SH-SY5Y (cell line): ENCODE measurements at regions not wholly inside any gene's neighbourhood (a gene's known extent, or its start where the extent isn't known, plus 50 kb on each side); places are given as distances from the start of the nearest gene placed in this dataset.

ENCODE experiments used
- GATA2 ChIP-seq: IDR thresholded peaks from 2 replicates; pipeline ENCODE4 v1.6.1; 2011; ENCODE audit warnings: mild to moderate bottlenecking, low read depth, low read length
- GATA3 ChIP-seq: IDR thresholded peaks from 2 replicates; pipeline ENCODE4 v1.6.1; 2011; ENCODE audit warnings: low read depth, mild to moderate bottlenecking, low read length, moderate library complexity

DNA sequence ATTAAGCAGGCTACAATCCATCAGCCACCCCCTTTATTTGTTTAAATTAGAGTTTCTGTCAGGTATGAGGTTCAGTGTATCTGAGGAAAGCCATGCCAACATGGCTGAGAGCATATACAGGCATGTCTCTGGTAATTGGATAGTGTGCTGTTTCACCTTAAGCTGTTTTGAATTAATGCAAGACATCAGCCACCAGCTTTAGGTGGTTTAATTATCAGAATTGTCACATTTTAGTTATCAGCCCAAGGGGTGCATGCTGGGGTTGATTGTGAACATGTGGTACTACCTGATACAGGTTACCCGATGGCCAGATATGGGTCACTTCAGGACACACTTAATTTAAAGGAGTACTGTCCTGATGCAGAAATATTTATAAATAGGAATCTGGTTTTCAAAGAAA lies 353.2 kb upstream of the TENM3 start:
- TF ChIP-seq GATA2 (no peak), GATA3 (no peak)

DNA sequence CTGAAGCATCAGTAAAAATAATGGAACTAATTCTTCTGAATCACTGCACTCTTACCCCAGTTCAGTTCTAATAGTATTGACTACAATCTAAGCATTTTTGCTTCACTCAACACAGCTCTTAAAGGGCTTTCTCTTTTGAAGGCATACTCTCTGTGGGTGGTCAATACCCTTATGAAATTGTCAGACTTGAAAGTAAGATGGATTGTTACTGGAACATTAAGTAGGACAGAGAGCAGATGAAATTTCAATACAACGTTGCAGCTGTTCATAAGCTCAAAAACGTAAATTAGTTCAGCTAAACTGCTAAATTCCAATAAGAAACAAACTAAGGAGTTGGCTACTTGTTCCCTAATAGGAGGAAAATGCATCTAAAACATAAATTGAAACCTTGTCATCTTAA lies 352.3 kb upstream of the TENM3 start:
- TF ChIP-seq GATA3 (no peak), GATA2 (no peak)

DNA sequence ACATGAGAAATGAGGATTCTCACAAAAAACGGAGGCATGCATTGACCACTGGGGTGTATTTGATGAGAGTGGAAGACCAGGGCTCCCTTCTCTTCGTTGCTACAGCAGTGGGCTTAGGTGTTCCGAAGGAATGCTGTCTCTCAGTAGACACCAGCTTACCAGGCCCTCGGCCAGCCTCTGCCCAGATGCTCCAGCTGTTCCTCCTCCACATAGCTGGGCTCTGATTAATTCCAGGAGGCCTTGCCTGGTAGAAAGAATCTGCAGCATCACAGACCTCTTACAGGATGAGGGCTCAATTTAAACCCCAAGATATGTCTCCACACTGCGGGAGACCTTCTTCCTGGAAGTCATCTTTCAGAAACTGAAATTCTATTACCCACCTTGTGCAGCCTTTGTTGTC lies 346.6 kb upstream of the TENM3 start:
- TF ChIP-seq GATA3 (no peak), GATA2 (no peak)

DNA sequence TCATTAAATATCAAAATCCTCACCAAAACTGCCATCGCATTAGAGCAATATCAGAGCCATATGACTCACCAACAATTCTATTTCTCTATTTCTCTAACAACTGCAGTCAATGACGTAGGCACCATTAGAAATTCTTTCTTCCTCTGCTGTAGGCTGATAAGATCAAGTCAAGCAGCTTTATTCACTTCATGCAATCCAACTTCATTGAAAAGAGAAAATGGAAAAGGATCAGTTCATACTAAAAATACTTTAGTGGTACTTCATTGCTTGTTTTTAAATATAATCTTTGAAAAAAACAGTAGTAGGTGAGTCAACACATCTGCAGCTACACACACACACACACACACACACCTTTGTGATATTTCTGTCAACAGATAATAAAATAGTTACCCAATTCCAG lies 345.3 kb upstream of the TENM3 start:
- TF ChIP-seq GATA2 (no peak), GATA3 (no peak)

DNA sequence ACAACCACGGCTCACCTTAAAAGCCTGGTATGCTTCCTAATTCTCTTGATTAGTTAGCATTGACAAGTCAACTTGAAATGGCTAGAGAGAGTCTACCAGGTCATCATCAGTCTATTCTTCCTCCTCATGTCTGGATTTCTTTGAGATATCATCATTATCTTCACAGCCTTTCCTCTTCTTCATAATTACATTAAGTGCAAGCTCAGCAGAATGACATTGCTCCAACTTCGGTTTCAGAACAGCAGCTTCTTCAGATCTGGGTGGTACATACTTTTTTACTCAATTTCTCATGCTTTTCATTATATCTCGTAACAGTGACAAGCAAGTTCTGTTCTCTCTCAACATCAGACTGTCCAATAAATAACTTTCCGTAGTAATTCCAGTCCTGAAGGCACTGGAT lies 337.5 kb upstream of the TENM3 start:
- TF ChIP-seq GATA2, result no peak
- no peak for TF ChIP-seq GATA3

DNA sequence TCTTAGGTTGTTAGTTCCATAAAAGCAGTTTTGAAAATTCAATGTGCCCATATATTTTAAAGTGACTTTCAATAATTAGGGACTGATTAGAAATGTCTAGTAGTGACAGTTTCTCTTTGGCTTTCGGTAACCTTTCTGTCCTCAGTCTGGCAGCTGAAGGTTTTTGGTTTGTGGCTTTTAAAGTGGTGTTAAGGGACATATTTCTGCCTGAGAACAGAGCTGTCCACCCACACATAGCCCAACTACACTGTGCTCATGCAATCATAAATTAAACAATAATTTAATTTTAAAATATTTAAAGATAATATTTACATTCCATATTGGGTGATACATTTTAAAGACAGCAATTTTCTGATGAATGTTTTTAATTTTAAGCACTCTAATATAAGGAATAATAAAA lies 335.0 kb upstream of the TENM3 start:
- TF ChIP-seq GATA2, result no peak
- TF ChIP-seq GATA3, result no peak

DNA sequence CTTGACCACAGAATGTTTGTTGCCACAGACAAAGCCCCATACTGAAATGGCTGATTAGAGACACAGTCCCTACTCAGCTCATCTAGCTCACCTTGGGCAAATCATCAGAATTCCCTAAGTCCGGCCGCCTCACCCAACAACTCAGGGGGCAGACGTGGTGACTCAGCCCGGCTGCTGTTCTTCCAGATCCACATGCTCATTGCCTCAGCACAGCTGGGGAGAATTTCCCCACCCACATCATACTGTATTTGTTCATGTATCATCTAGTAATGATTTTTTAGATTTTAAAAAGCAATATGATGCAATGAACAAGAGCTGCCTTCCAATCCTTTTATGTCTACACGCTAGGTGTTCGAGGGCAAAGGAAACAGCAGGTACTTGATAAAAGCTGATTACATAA lies 333.8 kb upstream of the TENM3 start:
- TF ChIP-seq GATA3 (no peak), GATA2 (no peak)

DNA sequence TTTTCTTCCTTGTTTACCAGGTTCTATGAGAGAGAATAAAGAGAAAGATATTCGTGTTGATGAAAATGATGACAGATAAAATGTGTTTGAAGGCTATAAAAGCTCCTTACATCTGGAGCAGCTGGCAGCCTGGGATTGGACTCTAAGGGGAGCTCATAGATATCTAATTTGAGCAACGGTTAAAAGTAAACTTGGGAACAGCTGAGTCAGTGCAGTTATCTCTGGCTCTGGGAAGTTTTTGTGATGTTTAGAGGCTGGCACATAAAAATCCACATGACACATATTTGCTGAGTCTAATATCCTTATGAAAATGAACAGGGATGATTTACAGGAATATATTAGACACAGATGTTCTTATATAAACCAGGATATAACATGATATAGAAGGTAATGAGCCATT lies 331.8 kb upstream of the TENM3 start:
- TF ChIP-seq GATA3, result no peak
- TF ChIP-seq GATA2, result no peak

DNA sequence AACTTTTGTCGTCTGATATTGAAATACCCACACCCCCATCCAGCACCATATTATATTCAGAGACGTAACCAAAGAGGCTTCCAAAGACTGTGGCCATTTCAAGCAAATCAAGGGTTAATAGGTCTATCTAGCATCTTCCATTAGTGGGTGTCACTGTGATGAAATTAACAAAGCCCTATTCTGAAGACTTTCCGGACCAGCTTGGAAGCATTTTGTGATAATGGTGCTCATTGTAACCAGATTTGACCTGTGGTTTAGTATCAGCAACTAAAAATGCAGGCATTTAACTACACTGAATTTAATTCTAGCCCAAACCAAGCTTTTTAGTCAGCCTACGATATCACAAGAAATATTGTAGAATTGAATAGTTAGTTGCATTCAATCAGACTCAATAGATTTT lies 309.7 kb upstream of the TENM3 start:
- TF ChIP-seq GATA2 (no peak), GATA3 (no peak)

DNA sequence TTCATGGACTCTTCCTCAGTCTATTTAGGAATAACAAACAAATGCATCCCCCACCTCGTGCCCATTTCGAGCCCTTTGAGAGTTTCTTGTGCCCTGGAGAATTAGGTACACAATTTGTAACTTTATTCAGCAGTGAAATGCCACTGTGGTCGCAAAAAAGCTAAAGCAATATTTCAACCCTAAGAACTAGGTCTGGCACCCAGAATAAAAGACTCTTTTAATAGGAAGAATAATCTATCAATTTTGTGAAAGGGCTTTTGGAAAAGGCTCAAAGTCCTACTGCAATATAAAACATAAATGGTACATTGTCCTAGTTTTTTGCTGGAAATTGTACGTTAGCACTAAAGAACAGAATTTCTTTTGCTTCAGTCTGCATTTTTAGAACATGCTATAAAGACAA lies 304.6 kb upstream of the TENM3 start:
- TF ChIP-seq GATA3 (no peak), GATA2 (no peak)

DNA sequence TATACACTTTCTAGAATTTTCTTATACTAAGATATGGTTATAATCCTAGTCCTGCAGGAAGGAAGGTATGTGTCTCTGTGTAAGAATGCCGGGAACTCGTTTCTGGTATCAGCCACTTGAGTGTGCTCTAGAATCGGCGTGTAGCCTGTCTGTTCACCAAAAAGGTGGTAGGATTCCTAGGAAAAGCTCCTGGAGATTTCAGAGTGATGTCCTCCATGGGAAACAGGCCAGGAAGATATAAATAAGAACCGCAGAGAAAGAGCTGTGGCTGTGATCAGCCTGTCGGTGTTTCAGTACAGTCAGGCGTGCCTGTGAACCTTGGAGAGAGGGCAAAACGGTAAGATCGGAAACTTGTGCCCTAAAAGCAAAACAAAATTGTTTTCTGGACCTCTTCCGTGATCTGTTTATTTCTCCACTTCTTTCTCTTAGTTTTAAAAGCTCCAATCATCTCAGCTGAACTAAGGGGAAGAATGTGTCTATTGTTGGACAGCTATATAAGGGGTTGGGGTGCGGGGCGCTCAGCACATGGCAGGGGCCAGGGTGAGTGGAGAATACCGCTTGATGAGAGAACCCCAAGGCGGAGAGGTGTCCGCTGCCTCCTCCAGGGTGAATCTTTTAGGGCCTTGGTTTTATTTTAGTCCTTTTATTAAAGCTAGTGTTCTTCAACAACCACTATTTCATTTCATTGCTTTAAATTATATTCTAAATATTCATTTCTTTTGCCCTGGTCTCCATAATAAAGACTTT lies 303.8 kb upstream of the TENM3 start:
- TF ChIP-seq GATA3 (no peak), GATA2 (no peak)

DNA sequence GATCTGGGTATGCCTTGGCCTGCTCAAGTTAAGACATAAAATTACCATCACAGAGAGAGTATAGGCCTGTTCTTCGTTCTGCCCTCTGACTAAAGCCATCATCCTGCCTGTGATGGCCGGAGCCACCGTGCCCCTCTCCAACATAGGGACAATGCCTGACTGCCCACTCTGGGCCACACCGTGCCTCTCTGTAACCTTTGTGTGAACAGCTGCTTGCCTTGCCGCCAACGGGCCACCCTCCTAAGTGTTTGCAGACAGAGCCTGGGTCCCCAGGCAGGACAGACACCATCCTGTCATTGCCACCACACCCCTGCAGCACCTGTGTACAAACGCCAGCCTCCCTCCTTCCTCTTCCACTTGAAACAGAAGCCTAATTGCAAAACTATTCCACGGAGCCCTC lies 298.7 kb upstream of the TENM3 start:
- TF ChIP-seq GATA2, result no peak
- TF ChIP-seq GATA3, result no peak

DNA sequence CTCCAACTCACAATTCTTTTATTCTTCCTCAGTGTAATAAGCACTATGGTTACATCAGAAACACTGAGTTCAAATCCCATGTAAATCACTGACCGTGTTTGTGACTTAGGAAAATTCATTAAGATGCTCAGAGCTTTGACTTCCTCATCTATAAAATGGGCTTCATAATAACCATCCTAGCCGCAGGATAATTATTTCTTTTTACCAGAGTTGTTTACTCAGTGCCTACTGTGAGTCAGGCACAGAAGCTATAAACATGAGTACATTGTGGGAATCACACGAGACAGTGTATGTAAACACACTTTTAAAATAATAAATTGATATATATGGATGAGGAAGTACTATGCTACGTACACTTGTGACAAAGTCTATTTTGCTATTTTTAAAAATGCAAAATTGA lies 296.3 kb upstream of the TENM3 start:
- TF ChIP-seq GATA3, result no peak
- TF ChIP-seq GATA2, result no peak

DNA sequence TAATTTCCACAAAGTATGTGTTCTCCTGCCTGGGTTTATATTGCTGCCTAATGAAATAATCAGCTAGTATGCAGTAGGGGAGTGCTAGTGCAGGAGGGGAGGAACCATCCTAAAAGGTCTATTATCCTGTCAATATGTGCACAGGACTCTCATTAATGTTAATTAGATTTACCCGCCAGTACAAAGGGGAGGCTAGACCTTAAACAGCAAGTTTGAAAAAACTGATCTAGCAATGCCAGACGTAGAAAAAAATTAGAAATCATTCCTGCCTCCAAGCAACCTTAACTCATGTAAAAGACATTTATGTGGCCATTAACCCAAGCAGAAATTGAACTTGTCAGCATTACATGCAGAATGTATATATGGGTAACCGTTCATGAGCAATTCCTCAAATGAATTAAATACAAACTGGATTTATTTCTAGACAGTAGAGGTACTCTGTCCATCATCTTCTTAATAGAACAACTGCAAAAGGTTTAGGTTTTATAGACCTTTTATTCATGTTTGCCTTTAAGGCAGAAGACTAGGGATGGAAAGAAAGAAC lies 294.3 kb upstream of the TENM3 start:
- no peak for TF ChIP-seq GATA2
- TF ChIP-seq GATA3, result no peak

DNA sequence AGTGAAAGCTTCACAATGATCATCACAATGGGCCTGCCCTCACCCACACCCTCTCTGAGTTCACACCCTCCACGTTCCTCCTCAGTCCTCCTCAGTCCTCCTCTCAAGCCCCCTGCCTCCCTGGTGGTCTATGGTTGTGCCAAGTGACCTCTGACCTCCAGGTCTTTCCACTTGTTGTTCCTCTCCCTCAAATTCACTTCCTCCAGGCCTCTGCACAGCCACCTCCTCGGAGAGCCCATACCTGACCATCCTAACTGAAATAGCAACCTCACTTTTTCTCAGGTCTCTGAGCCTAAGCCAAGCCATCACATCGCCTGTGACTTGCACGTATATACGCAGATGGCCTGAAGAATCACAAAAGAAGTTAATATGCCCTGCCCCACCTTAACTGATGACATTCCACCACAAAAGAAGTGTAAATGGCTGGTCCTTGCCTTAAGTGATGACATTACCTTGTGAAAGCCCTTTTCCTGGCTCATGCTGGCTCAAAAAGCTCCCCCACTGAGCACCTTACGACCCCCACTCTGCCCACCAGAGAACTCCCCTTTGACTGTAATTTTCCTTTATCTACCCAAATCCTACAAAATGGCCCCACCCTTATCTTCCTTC lies 293.4 kb upstream of the TENM3 start:
- TF ChIP-seq GATA2, result no peak
- TF ChIP-seq GATA3, result no peak

DNA sequence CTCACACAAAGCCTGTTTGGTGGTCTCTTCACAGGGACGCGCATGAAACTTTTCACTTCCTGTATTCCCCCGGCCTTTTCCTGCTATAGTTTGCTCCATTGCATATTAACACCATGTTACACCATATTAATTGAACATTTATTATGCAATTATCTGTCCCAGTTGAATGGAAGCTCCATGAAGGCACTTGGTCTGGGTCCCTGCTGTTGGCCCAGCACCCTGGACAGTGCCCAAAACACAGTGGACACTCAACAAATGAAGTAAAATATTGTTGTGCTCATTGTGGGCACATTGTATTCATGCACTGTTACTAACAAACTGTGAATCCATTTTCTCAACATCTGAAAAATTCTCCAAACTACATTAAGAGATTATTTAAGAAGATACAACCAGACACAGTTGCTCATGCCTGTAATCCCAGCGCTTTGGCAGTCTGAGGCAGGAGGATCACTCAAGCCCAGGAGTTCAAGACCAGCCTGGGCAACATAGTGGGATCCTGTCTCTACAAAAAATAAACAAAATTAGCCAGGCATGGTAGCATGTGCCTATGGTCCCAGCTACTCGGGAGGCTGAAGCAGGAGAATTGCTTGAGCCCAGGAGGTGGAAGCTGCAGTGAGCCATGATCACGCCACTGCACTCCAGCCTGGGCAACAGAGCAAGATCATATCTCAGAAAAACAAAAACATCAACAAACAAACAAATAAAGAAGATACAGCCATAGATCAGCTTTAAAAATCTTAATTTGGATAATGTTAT lies 292.7 kb upstream of the TENM3 start:
- no peak for TF ChIP-seq GATA2
- no peak for TF ChIP-seq GATA3
